ENCODE measurements at regions not wholly inside any gene's neighbourhood (a gene's known extent, or its start where the extent isn't known, plus 50 kb on each side); places are given as distances from the start of the nearest gene placed in this dataset.

- 35% methylated on average over 2 of the region's 2 CpGs for WGBS (ENCODE audit: low lambda C conversion rate)
- CTCF ChIA-PET: no interaction called here
- Histone ChIP-seq H2AFZ (ENCODE audit: low read depth) (no peak overlapping the region), H4K20me1 (ENCODE audit: insufficient read depth) (no peaks in the 10 kb centered on the region), H3K79me2 (ENCODE audit: insufficient read depth) (no peaks in the 10 kb centered on the region), H3K4me3 (ENCODE audit: low read depth in 2 of 2, low read length in 1 of 2) (no peak overlapping the region), H3F3A (replicated peaks; ENCODE audit: insufficient read depth) (no peaks in the 10 kb centered on the region), H3K9me3 (no peaks in the 10 kb centered on the region), H3K36me3 (replicated peaks in 1 of 2; ENCODE audit: control insufficient read depth in 1 of 2, insufficient read depth in 2 of 2, low read length in 1 of 2) (no peaks in the 10 kb centered on the region), H3K9ac (no peak overlapping the region), H3K9me2 (no peaks in the 10 kb centered on the region), H3K27ac (ENCODE audit: low read depth in 2 of 2, low read length in 1 of 2) (no peak overlapping the region), H3K4me1 (ENCODE audit: control insufficient read depth in 1 of 2, insufficient read depth in 2 of 2, low read depth in 1 of 2, low read length in 1 of 2) (no peaks in the 10 kb centered on the region), H3K4me2 (no peak overlapping the region), H3K27me3 (ENCODE audit: insufficient read depth) (no peaks in the 10 kb centered on the region)
- POLR2A ChIA-PET: no interaction called here
- no peak for DNase-seq
- TF ChIP-seq, protein P1, sequence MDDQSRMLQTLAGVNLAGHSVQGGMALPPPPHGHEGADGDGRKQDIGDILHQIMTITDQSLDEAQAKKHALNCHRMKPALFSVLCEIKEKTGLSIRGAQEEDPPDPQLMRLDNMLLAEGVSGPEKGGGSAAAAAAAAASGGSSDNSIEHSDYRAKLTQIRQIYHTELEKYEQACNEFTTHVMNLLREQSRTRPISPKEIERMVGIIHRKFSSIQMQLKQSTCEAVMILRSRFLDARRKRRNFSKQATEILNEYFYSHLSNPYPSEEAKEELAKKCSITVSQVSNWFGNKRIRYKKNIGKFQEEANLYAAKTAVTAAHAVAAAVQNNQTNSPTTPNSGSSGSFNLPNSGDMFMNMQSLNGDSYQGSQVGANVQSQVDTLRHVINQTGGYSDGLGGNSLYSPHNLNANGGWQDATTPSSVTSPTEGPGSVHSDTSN (IDR thresholded peaks at IDR 0.05): no peak
- TF ChIP-seq USF1 (IDR thresholded peaks at IDR 0.05; ENCODE audit: borderline replicate concordance, low read depth) (no peak), ELF1 (IDR thresholded peaks at IDR 0.05) (no peak), RFX5 (IDR thresholded peaks at IDR 0.05; ENCODE audit: low read length) (no peak), GABPA (IDR thresholded peaks at IDR 0.05; ENCODE audit: low read depth) (no peak), ZBTB33 (IDR thresholded peaks at IDR 0.05; ENCODE audit: borderline replicate concordance, low read depth) (no peak), MXI1 (IDR thresholded peaks at IDR 0.05; ENCODE audit: low read depth, low read length) (no peak), RAD21 (IDR thresholded peaks at IDR 0.05; ENCODE audit: low read length) (no peak)
- TF ChIP-seq, protein P2, sequence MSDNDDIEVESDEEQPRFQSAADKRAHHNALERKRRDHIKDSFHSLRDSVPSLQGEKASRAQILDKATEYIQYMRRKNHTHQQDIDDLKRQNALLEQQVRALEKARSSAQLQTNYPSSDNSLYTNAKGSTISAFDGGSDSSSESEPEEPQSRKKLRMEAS (IDR thresholded peaks at IDR 0.05; ENCODE audit: low read depth): no peak
These were observed 121.8 kb downstream of the CAAP1 start for GRCh38 chr9:26770821-26771220.

GRCh38 chr9:26768145-26768544, 124.5 kb downstream of the CAAP1 start:
- H3K4me1 ChIP-seq (ENCODE audit: control insufficient read depth in 1 of 2, insufficient read depth in 2 of 2, low read depth in 1 of 2, low read length in 1 of 2): no peaks in the 10 kb centered on the region
- CTCF ChIA-PET: interaction anchor here (0.9 to 1.0 kb wide), 2 partner anchors 14 to 442 kb away, joined by 3 read pairs; no protein-coding TSS in a partner anchor
- no peak for TF ChIP-seq EZH2phosphoT487 (IDR thresholded peaks at IDR 0.05; ENCODE audit: borderline replicate concordance, low read depth)
- TF ChIP-seq ZBTB33 (IDR thresholded peaks at IDR 0.05; ENCODE audit: borderline replicate concordance, low read depth): no peak
- TF ChIP-seq SMC3 (IDR thresholded peaks at IDR 0.05; ENCODE audit: low read depth, low read length): no peak
- no peak for TF ChIP-seq POLR2AphosphoS5 (IDR thresholded peaks at IDR 0.05; ENCODE audit: low read depth, low read length)
- TF ChIP-seq YY1 (IDR thresholded peaks at IDR 0.05; ENCODE audit: low read depth): no peak
- TF ChIP-seq RCOR1 (IDR thresholded peaks at IDR 0.05; ENCODE audit: low read length): no peak
- TF ChIP-seq SIN3A (IDR thresholded peaks at IDR 0.05; ENCODE audit: borderline replicate concordance, low read depth, low read length): no peak
- TF ChIP-seq, protein P2 (IDR thresholded peaks at IDR 0.05; ENCODE audit: low read depth): no peak
- no peak for TF ChIP-seq NFIC (IDR thresholded peaks at IDR 0.05; ENCODE audit: borderline replicate concordance)
- TF ChIP-seq, protein P3, sequence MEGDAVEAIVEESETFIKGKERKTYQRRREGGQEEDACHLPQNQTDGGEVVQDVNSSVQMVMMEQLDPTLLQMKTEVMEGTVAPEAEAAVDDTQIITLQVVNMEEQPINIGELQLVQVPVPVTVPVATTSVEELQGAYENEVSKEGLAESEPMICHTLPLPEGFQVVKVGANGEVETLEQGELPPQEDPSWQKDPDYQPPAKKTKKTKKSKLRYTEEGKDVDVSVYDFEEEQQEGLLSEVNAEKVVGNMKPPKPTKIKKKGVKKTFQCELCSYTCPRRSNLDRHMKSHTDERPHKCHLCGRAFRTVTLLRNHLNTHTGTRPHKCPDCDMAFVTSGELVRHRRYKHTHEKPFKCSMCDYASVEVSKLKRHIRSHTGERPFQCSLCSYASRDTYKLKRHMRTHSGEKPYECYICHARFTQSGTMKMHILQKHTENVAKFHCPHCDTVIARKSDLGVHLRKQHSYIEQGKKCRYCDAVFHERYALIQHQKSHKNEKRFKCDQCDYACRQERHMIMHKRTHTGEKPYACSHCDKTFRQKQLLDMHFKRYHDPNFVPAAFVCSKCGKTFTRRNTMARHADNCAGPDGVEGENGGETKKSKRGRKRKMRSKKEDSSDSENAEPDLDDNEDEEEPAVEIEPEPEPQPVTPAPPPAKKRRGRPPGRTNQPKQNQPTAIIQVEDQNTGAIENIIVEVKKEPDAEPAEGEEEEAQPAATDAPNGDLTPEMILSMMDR (IDR thresholded peaks at IDR 0.05): no peak
- no peak for TF ChIP-seq IRF3 (IDR thresholded peaks at IDR 0.05; ENCODE audit: low read depth, low read length)
- TF ChIP-seq FOSL2 (IDR thresholded peaks at IDR 0.05; ENCODE audit: borderline replicate concordance, low read depth): no peak
- no peak for TF ChIP-seq MXI1 (IDR thresholded peaks at IDR 0.05; ENCODE audit: low read depth, low read length)

More at GRCh38 chr9:26768145-26768544, 124.5 kb downstream of the CAAP1 start:
- no peak for DNase-seq
- Histone ChIP-seq H2AFZ (ENCODE audit: low read depth) (no peak overlapping the region), H3K27ac (ENCODE audit: low read depth in 2 of 2, low read length in 1 of 2) (no peak overlapping the region), H3K79me2 (ENCODE audit: insufficient read depth) (no peaks in the 10 kb centered on the region), H3K36me3 (replicated peaks in 1 of 2; ENCODE audit: control insufficient read depth in 1 of 2, insufficient read depth in 2 of 2, low read length in 1 of 2) (no peaks in the 10 kb centered on the region), H3K9me2 (no peaks in the 10 kb centered on the region), H3K9me3 (no peaks in the 10 kb centered on the region), H3K27me3 (ENCODE audit: insufficient read depth) (no peaks in the 10 kb centered on the region), H3K9ac (no peak overlapping the region), H3K4me2 (no peak overlapping the region), H4K20me1 (ENCODE audit: insufficient read depth) (no peaks in the 10 kb centered on the region), H3F3A (replicated peaks; ENCODE audit: insufficient read depth) (no peaks in the 10 kb centered on the region), H3K4me3 (ENCODE audit: low read depth in 2 of 2, low read length in 1 of 2) (no peak overlapping the region)
- 57% methylated on average over 2 of the region's 2 CpGs for WGBS (ENCODE audit: low lambda C conversion rate)
- POLR2A ChIA-PET: no interaction called here

Measured in SK-N-SH (cell line).